HS-27A (cell line): ENCODE measurements at regions not wholly inside any gene's neighbourhood (a gene's known extent, or its start where the extent isn't known, plus 50 kb on each side); places are given as distances from the start of the nearest gene placed in this dataset.
"Not testable (repeated sequence)": the region's sequence is repeated elsewhere in the genome, so short reads cannot be mapped to it uniquely, and the experiment has no call there.

ENCODE experiments used
- DNase-seq: peaks from one replicate; pipeline ENCODE4 v3.0.0-alpha.2; 2012; ENCODE audit warnings: low read depth, missing footprints

- no peak for DNase-seq
These were observed 247.5 kb upstream of the KLF3 start for GRCh38 chr4:38416450-38417014.

- DNase-seq = not testable (repeated sequence)
These were observed 243.7 kb upstream of the KLF3 start for GRCh38 chr4:38420254-38420653.

DNA sequence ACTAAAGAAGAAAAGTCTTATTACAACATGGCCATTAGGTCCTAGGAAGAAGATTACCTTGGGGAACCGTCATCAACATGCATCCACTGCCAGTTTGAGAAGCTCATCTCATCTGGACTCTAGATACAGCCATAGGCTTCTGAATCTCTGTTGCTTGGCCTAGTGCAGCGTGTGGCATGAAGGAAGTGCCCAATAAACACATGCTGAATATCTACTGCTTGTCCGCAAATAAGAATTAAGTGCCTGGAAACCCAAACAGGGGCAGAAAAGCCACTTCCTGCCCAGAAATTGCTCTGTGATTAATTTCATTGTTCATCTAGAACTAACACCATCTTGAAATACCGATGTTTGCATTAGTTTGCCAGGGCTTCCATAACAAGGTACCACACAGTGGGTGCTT, 241.1 kb upstream of the KLF3 start:
- DNase-seq = no peak

DNA sequence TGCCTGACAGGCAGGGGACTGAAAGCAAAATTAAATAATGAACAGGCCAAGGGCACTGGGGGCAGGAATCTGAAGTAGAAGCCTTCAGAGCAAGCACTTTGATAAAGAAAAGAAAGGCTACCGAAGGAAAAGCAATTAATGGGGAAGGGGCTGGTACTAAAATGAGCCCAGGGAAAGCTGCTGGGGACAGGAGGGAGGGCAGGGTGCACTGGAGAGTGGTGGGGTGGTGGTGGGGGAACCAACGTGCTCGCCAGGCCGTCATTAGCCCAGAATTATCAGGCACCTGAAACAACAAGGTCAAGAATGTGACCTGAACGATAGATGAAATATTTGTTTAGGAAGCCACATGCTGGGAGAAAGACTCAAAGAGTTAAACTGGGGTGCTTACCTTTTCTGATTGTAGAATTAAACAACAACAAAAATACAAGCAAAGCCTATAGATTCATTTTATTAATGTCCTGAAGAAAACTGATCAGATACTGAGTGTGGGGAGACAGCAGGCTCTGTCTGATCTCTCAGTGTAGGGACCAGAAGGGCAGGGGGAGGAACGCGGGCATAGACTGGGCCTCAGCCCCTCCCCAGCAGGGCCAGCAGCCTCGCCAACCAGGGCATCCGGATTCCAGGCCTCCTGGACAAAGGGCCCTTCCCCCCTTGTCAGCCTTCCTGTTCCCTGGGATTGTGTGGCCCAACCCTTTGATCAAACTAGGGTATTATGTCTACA, 239.7 kb upstream of the KLF3 start:
- DNase-seq = no peak

- DNase-seq = no peak
These were observed 237.5 kb upstream of the KLF3 start for GRCh38 chr4:38426532-38426931.

GRCh38 chr4:38430841-38431240, 233.2 kb upstream of the KLF3 start:
- no peak for DNase-seq

- DNase-seq = no peak
These were observed 221.8 kb upstream of the KLF3 start for GRCh38 chr4:38442073-38442788.

DNA sequence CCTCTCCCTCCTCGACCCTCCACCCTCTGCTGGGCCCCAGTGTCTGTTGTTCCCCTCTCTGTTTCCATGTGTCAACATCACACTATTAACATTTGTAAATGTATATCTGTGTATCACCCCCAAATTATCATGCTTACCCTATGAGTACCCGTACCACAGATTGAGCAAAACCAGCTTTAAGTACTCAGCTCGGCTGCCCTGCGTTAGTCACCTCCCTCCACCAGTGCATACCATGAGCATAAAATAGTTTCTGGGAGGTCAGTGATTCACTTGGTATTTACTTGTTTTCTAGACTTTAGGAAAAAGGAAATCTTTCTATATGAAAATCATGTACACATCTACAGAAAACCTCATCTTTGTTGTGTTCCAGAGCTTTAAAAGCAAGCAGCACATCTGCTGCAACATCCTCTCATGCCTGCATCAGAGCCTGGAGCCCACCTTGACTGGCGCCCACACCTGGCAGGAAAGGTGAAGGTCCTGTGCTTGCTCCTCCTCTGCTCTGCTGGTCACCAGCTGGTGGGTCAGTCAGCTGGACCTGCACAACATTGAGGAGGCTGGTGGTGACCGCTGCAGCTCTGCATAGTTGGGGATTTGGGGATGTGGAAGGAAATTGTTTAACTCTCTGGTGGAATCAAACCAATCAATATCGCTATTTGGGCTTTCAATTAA, 214.4 kb upstream of the KLF3 start:
- no peak for DNase-seq

DNA sequence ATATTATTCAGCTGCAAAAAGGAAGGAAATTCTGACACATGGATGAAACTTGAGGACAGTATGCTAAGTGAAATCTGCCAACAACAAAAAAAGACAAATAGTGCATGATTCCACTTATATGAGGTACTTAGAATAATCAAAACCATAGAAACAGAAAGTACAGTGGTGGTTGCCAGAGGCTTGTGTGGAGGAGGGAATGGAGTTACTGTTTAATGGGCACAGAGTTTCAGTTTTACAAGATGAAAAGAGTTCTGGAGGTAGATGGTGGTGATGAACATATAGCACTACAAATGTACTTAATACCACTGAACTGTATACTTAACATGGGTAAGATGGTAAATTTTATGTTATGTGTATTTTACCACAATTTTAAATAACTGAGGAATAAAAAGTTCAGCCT, 212.0 kb upstream of the KLF3 start:
- no peak for DNase-seq

GRCh38 chr4:38452542-38452941, 211.5 kb upstream of the KLF3 start:
- DNase-seq = no peak

GRCh38 chr4:38453253-38453881, 210.6 kb upstream of the KLF3 start:
- no peak for DNase-seq

DNA sequence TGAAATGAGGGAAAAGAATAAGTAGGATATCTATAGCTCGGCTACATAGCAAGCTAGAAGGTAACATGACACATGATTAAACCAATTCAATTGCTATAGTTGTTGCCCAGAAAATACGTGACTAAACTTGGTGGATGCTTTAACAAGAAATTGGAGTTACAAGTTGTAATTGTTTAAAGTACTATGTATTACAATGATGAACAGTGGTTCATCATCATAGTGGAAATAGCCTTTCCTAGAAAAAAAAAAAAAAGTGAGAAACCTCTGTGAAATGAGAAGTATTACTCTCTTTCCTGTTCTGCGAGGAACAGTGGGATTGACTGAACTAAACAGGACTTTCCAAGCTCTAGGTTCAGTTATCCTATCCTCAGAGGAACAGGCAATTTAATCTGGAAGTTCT, 209.7 kb upstream of the KLF3 start:
- DNase-seq = no peak

DNA sequence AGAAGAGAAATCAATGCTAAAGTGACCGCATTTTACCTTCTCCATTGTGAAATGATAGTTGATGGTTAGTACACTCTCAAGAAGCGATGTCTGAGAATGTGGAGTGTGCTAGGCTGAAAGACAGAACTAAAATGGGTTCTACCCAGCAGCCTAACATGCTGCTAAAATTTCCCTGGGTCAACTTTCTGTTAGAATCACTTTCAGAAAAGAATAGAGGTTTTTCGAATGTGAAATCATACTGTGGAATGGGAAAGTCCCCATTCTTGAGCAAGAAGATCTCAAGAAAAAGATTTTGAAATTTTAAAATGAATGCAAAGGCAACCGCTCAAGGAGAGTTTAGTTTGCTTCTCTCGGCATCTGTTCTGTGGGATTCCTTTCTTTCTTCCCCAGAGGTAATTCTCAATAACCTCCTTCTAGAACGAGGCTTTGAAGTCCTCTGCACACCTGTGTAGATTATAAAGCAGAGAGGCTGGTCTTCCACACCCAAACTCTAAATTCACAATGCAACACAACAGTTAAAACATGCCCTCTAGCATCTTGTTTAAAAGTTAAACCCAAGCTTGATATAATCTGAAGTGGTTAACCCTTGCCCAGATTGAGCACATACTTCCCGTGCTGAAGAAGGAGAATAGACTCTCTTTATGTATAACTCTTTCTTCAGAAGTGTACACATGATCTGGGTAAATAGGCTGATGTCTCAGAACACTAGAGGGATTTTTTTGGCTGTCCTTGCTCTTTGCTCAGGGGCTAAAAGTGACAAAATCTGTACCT, 208.7 kb upstream of the KLF3 start:
- DNase-seq = no peak

DNA sequence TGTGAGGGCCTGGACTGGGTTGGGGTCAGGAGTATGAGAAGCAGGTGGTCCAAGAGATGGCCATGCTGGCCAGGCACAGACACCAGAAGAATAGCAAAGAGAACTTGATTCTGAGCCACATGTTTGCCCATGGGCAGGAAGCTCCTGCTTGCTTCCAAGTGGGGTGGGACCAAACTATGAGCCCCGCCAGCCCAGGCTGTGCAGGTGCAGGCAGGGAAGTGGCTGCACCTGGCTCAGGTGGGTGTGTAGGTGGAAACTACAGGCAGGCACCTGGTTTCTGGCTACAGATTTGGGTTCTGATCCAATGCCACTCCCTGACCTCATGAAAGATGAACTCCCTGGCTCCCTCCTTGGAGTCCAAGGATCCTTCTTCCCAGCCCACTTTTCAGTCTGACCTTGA, 207.9 kb upstream of the KLF3 start:
- no peak for DNase-seq

DNA sequence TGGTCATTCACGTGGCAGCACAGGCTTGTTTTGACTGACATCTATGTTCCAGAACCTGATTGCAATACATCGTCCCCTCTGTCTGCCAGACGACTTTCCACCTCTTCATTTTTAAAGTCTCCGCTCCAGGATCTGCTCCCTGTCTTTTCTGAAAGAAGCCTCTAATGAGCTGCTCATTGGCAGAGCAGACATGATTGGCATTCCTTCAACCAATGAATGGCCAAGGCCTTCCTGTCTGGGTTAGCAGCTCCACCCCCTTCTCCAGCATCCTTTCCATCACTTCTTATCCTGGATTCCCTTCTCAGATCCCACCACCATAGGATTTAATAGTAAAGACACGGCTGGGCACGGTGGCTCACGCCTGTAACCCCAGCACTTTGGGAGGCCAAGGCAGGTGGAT, 202.7 kb upstream of the KLF3 start:
- DNase-seq = no peak

- DNase-seq = no peak
These were observed 201.5 kb upstream of the KLF3 start for GRCh38 chr4:38462367-38463055.

DNA sequence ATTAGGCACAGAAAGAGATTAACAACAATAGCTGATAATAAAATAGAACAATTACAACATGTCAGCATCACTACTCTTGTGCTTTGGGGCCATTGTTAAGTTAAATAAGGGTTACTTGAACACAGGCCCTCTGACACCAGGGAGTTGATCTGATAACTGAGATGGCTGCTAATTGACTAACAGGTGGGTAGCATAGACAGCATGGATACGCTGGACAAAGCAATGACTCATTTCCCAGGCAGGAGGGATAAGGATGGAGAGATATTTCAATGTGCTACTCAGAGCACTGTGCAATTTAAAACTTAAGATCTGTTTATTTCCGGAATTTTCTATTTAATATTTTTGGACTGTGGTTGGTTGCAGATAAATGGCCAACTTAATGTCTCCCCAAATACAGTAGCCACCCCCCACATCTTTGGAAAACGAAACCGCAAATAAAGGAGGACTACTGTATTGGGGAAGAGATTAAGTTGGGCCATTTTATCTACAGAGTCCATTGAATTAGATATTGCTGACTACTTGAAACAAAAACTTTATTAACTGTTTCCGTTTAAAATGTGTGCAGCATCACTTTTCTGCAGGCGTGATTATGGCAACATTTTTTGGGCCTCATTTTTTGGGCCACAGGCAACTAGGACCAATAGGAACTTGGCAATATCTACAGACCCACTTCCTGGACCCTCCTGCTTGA, 200.6 kb upstream of the KLF3 start:
- DNase-seq = no peak

DNA sequence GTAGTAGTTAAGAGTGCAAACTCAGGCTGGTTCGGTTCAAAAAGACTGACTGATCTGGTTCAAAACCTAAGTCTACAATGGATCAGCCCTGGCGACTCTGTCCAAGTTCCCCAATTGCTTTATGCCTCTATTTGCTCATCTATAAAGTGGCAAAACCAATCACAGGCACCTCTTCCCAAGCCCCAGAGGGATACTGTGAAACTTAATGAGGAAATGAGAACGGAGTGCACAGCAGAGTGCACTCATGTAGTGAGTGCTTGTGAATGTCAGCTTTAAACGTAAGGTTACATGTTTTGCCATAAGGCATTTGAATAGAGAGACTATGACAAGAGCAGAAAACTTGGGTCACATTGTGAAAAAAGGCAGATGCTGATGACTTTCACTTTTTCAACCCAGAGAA, 199.7 kb upstream of the KLF3 start:
- DNase-seq = no peak

DNA sequence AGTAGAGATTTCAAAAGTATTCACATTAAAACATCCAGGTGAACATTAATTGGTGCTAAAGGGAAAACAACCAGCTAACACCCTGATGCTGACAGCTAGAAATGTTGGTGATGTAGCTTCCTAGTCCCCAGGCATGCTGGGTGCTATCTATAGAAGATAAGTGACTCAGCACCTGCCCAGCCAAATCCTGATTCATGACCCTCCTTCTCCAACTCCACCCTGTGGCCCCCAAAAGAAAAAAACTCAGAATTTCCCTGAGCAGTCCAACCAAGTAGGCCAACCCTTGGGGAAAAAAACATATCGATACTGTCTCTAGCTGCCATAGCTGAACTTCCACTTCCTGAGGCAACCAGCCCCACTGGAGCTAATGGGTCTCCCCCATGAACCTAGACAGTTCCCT, 197.6 kb upstream of the KLF3 start:
- no peak for DNase-seq

DNA sequence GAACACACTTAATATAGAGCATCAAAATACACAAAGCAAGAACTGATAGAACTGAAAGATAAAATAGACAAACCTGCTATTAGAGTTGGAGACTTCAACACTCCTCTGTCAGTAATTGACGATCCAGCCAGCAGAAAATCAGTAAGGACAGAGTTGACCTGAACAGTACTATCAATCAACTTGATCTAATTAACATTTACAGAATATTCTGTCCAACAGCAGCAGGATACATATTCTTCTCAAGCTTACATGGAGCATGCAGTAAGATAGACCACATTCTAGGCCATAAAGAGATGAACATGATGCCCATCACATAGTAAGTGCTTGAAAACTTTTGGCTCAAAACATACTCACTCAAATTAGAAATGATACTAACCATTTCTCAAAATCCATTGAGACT, 196.7 kb upstream of the KLF3 start:
- DNase-seq = no peak
